ENCODE measurements at regions not wholly inside any gene's neighbourhood (a gene's known extent, or its start where the extent isn't known, plus 50 kb on each side); places are given as distances from the start of the nearest gene placed in this dataset.
"Not testable (repeated sequence)": the region's sequence is repeated elsewhere in the genome, so short reads cannot be mapped to it uniquely, and the experiment has no call there.

DNA sequence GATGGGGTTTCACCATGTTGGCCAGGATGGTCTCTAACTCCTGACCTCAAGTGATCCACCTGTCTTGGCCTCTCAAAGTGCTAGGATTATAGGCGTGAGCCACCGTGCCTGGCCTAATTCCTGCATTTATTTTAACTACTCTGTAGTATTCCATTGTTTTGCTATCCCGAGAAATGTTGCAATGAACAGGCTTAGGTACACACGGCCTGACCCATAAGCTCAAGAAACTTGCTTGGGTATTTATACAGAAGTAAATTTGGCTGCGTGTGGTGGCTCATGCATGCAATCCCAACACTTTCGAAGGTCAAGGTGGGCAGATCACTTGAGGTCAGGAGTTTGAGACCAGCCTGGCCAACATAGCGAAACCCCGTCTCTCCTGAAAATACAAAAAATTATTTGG is 67.1 kb upstream of the GPCPD1 start:
- TF ChIP-seq, protein P1, sequence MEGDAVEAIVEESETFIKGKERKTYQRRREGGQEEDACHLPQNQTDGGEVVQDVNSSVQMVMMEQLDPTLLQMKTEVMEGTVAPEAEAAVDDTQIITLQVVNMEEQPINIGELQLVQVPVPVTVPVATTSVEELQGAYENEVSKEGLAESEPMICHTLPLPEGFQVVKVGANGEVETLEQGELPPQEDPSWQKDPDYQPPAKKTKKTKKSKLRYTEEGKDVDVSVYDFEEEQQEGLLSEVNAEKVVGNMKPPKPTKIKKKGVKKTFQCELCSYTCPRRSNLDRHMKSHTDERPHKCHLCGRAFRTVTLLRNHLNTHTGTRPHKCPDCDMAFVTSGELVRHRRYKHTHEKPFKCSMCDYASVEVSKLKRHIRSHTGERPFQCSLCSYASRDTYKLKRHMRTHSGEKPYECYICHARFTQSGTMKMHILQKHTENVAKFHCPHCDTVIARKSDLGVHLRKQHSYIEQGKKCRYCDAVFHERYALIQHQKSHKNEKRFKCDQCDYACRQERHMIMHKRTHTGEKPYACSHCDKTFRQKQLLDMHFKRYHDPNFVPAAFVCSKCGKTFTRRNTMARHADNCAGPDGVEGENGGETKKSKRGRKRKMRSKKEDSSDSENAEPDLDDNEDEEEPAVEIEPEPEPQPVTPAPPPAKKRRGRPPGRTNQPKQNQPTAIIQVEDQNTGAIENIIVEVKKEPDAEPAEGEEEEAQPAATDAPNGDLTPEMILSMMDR (IDR thresholded peaks at IDR 0.05) = not testable (repeated sequence)
- TF ChIP-seq POLR2A (IDR thresholded peaks at IDR 0.05) = not testable (repeated sequence)
